ENCODE measurements at regions not wholly inside any gene's neighbourhood (a gene's known extent, or its start where the extent isn't known, plus 50 kb on each side); places are given as distances from the start of the nearest gene placed in this dataset.

DNA sequence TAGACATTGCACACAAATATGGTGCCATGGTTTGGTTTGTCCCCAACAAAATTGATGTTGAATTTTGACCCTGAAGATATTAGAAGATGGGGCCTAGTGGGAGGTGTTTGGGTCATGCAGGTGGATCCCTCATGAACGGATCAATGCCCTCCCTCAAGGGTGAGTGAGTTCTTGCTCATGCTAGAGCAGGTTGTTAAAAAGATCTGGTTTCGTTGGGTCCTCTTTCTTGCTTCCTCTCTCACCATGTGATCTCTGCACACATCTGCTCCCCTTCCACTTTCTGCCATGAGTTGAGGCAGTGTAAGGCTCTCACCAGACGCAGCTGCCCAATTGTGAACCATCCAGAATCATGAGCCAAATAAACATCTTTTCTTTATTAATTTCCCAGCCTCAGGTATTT is 87.8 kb upstream of the MDFIC2 start:
- Histone ChIP-seq H3K9me3 (no peaks in the 10 kb centered on the region), H3K27me3 (no peaks in the 10 kb centered on the region), H3K4me3 (no peak overlapping the region), H3K4me1 (no peaks in the 10 kb centered on the region), H3K27ac (no peak overlapping the region), H3K36me3 (no peaks in the 10 kb centered on the region)
- intact Hi-C loops (cut with DNase I) = no loop called here
- no peak for DNase-seq (ENCODE audit: low spot score in 2 of 2)
- TF ChIP-seq, protein P1, sequence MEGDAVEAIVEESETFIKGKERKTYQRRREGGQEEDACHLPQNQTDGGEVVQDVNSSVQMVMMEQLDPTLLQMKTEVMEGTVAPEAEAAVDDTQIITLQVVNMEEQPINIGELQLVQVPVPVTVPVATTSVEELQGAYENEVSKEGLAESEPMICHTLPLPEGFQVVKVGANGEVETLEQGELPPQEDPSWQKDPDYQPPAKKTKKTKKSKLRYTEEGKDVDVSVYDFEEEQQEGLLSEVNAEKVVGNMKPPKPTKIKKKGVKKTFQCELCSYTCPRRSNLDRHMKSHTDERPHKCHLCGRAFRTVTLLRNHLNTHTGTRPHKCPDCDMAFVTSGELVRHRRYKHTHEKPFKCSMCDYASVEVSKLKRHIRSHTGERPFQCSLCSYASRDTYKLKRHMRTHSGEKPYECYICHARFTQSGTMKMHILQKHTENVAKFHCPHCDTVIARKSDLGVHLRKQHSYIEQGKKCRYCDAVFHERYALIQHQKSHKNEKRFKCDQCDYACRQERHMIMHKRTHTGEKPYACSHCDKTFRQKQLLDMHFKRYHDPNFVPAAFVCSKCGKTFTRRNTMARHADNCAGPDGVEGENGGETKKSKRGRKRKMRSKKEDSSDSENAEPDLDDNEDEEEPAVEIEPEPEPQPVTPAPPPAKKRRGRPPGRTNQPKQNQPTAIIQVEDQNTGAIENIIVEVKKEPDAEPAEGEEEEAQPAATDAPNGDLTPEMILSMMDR (IDR thresholded peaks at IDR 0.05) = no peak

DNA sequence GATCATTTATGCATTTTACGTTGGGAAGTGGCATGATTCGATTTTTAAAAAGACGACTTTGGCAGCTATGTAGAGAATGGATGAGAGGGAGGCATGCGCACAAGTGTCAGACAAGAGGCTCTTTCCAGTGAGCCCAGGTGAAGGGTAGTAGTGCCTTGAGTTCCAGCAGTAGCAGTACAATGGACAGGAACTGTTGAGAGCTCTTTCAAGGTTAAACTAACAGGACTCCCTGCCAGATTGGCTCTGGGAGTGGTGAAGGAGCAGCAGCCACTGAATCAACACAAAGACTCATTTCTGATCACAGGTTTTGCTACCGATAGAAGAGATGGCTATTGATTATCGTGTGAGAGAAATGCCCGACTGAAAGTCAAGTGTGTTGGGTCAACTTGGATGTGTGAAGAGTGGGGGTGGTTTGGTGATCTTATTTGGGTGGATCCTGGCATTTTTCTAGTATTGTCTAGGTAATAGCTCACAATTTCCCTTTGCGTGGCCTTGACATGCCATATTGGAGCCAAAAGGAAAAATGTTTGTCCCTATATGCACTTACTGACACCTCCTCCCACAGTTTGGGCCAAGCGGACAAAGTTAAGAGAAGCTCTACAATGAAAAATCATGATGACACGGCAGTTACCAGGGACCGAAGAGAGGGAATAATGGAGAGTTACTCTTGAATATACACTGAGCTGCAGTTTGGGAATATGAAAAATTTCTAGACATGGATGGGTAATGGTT is 81.6 kb upstream of the MDFIC2 start:
- H3K4me1 ChIP-seq = no peaks in the 10 kb centered on the region
- no peaks in the 10 kb centered on the region for H3K27me3 ChIP-seq
- no peak overlapping the region for H3K4me3 ChIP-seq
- TF ChIP-seq, protein P1 (IDR thresholded peaks at IDR 0.05) = no peak
- intact Hi-C loops (cut with DNase I) = no loop called here
- no peaks in the 10 kb centered on the region for H3K36me3 ChIP-seq
- no peaks in the 10 kb centered on the region for H3K9me3 ChIP-seq
- DNase-seq (ENCODE audit: low spot score in 2 of 2) = no peak
- H3K27ac ChIP-seq = no peak overlapping the region

DNA sequence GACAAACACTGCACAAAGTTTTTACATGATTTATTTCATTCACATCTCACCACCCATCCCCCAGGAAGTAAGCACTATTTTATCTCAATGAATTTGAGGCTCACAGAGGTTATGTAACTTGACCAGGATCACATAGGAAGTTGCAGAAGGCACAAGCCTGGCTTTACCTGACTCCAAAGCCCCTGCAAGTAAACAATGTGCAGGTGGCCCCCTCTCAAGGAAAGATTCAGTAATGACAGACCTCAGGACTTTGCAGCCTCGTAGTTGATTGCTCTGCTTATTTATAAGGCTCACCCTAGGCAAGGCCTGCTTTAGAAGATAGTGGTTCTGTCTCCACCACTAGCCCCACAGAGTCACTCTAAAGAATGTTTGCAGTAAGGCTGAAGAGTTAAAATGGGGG is 79.8 kb upstream of the MDFIC2 start:
- no peak overlapping the region for H3K27ac ChIP-seq
- H3K9me3 ChIP-seq = no peaks in the 10 kb centered on the region
- intact Hi-C loops (cut with DNase I) = no loop called here
- TF ChIP-seq, protein P1 (IDR thresholded peaks at IDR 0.05) = no peak
- no peak overlapping the region for H3K4me3 ChIP-seq
- H3K27me3 ChIP-seq = no peaks in the 10 kb centered on the region
- DNase-seq (ENCODE audit: low spot score in 2 of 2) = no peak
- H3K4me1 ChIP-seq = no peaks in the 10 kb centered on the region
- H3K36me3 ChIP-seq = no peaks in the 10 kb centered on the region

DNA sequence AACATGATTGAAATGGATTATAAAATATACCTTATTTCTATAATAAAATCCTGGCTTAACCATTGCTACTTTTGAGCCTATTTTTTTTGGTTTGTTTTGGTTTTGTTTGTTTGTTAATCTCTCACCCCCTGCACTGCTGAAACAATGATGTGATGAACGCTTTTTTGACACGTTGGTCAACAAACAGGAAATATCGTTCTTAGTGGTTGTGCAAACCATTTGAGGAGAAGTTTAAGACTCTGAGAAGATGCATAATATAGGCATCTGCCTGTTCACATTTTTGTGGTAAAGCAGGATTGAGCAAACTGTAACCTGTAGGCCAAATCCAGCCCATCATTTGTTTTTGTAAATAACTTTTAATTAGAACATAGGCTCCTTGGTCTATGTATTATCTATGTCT is 75.5 kb upstream of the MDFIC2 start:
- no peak overlapping the region for H3K27ac ChIP-seq
- TF ChIP-seq, protein P1 (IDR thresholded peaks at IDR 0.05) = no peak
- intact Hi-C loops (cut with DNase I) = no loop called here
- no peak overlapping the region for H3K4me3 ChIP-seq
- H3K36me3 ChIP-seq = no peaks in the 10 kb centered on the region
- no peaks in the 10 kb centered on the region for H3K4me1 ChIP-seq
- H3K27me3 ChIP-seq = no peaks in the 10 kb centered on the region
- H3K9me3 ChIP-seq = no peaks in the 10 kb centered on the region
- no peak for DNase-seq (ENCODE audit: low spot score in 2 of 2)

DNA sequence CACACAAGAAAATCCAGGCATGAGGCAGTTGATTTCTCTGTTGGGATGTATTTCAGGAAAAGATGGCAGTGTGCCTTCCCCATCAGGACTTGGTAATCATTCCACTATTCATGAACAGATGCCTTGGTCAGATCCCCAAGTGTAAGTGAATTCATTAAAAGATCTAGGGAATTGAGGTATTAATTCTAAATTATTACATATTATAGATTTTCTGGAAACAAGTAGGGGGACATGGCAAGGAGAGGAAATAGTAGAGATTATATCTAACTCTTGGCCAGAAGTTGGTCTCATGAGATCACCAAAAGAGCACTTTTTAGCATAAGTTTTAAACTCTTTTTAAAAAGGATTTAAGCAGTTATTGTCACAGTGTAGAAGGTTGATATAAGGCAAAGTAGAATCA is 74.4 kb upstream of the MDFIC2 start:
- Histone ChIP-seq H3K9me3 (no peaks in the 10 kb centered on the region), H3K4me3 (no peak overlapping the region), H3K36me3 (no peaks in the 10 kb centered on the region), H3K4me1 (no peaks in the 10 kb centered on the region), H3K27me3 (no peaks in the 10 kb centered on the region), H3K27ac (no peak overlapping the region)
- intact Hi-C loops (cut with DNase I) = no loop called here
- no peak for DNase-seq (ENCODE audit: low spot score in 2 of 2)
- TF ChIP-seq, protein P1 (IDR thresholded peaks at IDR 0.05) = no peak

DNA sequence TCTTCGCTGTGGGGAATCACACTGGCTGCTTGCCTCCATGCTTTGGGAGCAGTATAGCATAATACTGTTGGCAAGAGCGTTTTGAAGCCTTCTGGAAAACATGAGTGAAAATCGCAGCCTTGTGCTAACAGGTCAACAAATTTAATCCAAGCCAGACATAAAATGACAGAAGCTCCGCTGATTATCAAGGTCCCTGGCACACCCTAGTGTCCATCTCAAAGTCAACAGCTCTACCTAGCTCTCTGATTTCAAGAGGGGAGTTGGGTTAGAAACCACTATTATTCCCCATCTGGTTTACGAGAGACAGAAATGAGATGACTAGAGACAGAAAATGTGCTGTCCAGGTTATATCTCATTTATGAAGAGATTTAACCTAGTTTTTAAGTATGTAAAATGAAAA is 73.6 kb upstream of the MDFIC2 start:
- Histone ChIP-seq H3K4me1 (no peaks in the 10 kb centered on the region), H3K27ac (no peak overlapping the region), H3K4me3 (no peak overlapping the region), H3K27me3 (no peaks in the 10 kb centered on the region), H3K9me3 (no peaks in the 10 kb centered on the region), H3K36me3 (no peaks in the 10 kb centered on the region)
- no peak for DNase-seq (ENCODE audit: low spot score in 2 of 2)
- TF ChIP-seq, protein P1 (IDR thresholded peaks at IDR 0.05) = no peak
- intact Hi-C loops (cut with DNase I) = no loop called here

Data from ascending aorta (tissue), 2 donors.